NCI-H2107 treated with DMSO at 0.1 percent for 48 hours (cell line): ENCODE measurements at regions not wholly inside any gene's neighbourhood (a gene's known extent, or its start where the extent isn't known, plus 50 kb on each side); places are given as distances from the start of the nearest gene placed in this dataset.

Source experiments
- DNase-seq: peaks from one replicate; lab custom pipeline; 2025; ENCODE audit not compliant: unreplicated experiment; lab: John Stamatoyannopoulos, UW

DNA sequence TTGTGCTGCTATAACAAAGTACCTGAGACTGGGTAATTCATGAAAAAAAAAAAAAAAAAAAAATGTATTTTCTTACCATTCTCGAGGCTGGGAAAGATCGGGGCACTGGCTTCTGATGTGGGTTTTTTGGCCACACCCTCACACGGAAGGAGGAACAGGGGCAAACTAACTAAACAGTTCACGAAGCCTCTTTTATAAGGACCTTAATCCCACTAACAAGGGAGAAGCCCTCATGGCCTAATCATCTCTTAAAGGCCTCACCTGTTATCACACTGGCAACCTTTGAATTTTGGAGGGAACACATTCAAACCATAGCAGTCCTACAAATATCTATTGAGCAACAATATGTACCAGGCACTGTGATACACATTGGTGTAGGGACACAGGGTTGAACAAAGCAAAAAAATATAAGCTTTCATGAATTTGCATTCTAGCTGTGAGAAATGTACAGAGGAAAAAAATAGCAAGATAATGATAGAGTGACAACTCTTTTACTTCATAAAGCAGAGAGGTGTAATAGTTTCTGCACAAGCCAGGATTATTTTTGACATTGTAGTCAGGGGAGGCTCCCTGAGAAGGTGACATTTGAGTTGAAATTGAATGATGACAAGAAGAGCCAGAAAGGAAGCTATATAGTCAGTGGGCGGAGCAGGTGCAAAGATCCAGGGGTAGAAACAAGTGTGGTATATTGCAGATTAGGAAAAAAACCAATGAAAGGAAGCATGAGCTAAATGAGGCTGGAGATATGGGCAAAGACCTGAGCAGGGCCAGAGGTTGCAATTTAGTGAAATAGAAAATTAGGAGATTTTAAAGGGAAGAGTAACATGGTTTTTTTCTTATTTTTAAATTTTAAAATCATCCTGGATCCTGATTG lies 68.1 kb upstream of the GRAMD2B start:
- no peak for DNase-seq

DNA sequence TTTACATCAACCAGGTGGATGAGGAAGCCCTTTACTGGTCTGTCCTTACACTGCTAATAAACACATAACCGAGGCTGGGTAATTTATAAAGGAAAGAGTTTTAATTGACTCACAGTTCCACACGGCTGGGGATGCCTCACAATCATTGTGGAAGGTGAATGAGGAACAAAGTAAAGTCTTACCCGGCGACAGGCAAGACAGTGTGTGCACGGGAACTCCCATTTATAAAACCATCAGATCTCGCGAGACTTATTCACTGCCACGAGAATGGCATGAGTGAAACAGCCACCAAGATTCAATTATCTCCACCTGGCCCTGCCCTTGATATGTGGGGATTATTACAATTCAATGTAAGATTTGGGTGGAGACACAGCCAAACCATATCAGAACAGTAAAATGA lies 67.3 kb upstream of the GRAMD2B start:
- no peak for DNase-seq

DNA sequence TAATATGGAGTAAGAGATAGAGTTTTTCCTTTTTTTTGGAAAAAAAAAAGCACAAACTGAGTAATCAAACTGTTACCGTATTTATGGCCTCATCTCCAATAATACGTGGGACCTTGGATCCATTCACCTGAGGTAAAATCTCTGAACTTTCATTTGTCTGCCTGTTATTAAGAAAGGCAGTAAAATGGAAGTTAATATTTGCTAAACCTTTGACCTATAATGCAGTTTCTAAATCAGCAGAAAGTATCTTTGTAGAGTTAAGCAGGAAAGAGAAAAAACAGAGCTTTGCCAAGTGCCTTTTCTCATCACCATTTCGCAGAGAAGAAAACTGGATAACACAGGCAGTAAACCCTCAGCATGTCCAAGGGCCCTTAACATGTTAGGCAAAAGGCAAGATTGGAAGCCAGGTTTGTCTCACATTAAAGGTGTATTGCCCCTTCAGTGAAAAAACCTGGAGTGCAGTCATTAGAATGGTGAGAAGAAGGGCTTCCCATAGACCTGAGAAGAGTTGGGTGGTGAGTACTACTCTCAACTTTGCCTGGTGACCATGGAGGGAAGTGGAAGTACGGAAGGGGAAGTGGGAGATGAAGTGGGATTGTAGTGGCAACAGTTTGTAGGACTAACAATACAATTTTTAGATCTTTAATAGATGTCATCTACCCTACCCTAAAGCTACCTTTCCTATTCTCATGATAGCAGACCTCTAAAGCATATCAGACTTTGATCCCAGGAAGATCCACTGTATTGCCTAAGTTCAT lies 65.4 kb upstream of the GRAMD2B start:
- no peak for DNase-seq

DNA sequence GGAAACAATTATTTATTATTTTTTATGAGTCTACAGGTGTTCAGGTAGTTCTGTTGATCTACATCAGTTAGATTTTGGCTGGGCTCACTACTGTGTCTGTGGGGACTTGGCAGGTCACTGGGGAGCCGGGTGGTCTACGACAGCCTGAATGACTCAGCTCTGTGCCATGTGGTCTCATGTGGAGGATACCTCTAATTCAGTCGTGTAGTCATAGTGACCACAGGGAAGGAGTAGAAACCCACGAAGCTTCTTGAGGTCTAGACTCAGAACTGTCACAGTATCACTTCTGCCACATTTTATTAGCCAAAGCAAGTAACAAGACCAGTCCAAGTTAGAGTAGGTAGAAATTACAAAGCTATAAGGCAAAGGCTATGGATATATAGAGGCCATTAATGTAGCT lies 64.7 kb upstream of the GRAMD2B start:
- no peak for DNase-seq

GRCh38 chr5:126359884-126360283 lies 63.3 kb upstream of the GRAMD2B start:
- no peak for DNase-seq

DNA sequence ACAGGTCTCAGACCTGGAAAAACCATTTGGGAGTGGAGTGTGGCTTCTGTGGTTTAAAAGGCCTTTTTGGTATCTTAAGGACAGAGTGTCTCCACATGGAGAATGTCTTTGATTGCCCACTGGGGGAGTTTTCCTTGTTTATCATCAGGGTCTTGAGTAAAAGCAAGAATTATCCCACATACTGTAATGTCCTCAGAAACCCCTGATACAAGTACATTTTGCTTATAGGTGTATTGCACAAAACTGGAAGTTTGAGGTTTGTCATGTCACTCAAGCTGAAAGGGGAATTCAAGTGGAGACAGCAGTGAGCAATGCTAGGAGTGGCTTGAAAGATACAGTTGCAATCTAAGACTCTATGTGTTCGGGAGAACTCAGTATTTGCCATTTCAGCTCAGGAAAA lies 62.7 kb upstream of the GRAMD2B start:
- no peak for DNase-seq

DNA sequence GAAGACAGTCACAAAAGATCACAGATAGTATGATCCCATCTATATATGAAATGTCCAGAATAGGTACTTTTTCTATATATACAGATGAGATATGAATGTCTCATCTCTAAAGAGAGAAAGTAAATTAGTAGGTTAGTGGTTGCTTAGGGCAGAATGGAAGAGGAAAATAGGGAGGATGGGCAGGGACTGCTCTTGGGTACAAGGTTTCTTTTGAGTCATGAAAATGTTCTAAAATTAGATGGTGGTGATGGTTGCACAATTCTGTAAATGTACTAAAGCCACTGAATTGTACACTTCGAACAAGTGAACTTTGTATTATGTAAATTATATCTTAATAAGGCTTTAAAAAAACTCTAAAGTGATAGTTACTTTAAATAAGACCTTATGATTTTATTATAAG lies 59.6 kb upstream of the GRAMD2B start:
- DNase-seq, result no peak

GRCh38 chr5:126364206-126364902 lies 58.9 kb upstream of the GRAMD2B start:
- no peak for DNase-seq

GRCh38 chr5:126365446-126366198 lies 57.6 kb upstream of the GRAMD2B start:
- DNase-seq, result no peak

DNA sequence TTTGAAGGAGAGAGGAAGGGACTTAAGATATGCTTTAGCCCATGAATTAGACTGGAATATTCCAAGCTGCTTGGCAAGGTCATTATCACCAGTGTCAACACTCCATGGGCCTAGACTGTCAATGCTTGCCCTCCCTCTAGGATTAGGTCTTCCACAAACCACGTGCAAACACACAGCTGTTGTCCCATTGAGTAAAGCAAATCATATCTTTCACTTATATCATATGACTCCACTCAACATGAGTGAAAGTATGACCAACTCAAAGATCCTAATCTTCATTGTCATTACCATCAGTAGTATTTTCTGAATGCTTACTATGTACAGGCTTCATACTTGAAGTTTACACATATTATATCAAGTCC lies 57.0 kb upstream of the GRAMD2B start:
- DNase-seq, result no peak

DNA sequence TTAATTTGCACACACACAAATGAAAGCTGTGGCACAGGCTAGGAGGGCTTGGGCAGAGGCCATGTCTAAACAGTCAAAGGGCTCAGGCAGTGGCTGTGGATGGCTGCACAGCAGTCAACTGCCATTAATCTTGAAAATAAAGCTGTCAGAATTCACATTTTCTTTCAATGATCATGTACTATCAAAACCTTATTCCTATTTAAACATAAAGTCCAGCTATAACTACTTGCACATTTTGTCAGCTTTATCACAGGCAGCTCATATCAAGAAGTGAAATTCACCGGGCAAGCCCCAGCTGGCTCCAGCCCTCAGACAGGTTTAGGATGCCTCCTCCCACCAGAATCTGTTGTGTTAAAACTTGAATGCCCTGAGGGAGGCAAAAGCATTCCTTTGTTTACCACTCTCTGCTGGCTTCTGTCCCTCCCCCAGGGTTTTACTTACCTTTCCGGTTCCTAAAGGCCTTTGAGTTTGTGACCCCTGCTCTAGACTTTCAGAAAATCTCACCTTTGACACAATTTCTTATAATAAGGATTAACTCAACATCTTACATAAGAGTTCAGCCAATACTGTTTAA lies 54.9 kb upstream of the GRAMD2B start:
- DNase-seq, result no peak

DNA sequence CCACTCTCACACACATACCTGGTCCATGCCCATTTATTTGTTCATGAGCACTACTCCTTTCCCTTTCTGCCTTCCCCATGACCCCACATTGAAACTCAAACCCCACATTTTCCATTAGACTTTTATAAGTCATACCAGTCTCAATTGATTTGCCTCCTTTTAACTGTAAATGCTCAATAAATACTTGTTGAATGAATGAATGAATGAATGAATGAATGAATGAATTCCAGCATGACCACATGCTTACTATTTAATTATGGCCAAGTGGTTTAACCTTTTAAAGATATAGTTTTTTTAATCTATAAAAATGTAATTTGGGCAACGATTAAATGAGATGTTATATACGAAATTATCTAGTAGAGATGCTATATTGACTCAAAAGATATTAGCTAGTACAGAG lies 54.1 kb upstream of the GRAMD2B start:
- no peak for DNase-seq

DNA sequence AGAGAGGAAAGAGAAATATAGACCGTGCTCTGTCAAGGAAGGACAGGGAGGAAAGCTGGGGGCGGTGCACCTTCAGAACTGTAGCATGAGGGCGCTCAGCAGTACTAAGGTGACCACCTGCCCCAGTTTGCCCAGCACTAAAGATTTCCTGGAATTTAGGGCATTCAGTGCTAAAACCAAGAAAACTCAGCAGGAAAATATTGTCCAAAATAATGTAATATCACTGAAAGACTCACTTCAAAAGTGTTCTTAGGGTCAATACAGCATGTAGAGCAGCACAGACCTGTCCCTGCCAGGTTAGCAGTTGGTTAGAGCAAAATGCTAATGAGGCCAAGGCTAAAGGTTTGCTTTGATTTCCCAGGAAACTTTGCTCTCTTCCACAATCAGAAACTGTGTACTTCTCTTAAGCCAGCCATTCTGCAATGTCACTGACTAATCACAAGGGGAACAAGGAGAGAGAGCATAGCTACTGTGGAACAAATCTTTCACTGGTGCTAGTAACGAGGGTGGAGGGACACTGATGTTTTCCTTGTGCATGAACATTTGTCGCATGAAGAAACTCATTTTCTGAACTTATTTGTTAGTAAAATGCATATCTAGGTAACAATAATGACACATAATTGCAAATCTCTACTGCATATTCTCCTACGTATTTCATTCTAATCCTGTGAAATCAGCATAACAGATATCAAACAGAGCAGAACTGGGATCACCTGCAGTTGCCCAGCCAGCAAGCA lies 53.0 kb upstream of the GRAMD2B start:
- no peak for DNase-seq

DNA sequence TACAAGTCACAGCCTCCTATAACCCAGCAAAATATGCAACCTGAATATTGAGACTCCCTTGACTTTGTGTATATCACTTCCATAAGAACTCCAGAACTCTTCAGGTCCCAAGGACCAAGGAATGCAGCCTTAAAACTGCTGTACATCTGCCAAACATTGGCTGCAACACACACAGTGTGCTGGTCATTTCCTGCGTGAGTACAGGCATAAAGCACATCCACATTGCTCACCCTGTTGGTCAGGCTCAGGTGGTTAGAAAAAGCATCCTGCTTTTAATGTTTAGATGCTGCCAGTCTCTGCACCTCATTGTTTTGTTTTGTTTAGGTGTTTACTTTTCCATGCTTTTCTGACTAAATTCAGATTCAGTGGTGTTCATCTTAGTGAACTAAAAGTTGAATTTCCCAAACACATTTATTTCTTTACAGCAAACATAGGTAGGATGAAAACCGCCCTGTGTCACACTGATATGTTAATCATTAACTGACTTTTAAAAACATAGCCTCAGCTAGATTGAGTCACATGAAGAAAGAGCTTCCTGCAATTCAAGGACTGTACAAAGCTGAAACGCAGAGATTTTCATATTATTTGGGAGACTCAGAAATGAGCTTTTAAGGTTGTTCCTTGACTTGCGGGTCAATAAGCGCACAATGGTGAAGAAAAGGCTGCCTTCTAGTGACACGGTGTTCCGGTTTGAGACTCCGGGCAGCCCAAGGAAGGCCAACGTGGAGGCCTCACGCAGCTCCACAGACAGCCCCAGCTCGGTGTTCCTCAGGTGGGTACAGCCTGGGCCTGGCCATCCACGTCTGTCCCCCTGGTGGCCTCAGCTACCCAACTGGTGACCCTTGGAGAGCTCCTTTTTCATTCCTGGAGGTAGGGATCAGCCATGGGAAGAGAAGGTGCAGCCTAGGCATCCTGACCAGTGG lies 52.2 kb upstream of the GRAMD2B start:
- no peak for DNase-seq

- DNase-seq, result no peak
These were observed 49.7 kb upstream of the GRAMD2B start for GRCh38 chr5:126373375-126374108.
